GM18868 (cell line): ENCODE measurements at regions not wholly inside any gene's neighbourhood (a gene's known extent, or its start where the extent isn't known, plus 50 kb on each side); places are given as distances from the start of the nearest gene placed in this dataset.

ENCODE experiments used
- ATAC-seq: cut with Tn5 transposase; IDR thresholded peaks from one replicate; pipeline ENCODE4 v1.9.1; 2021; ENCODE audit warnings: mild to moderate bottlenecking, moderate library complexity; ENCODE audit not compliant: unreplicated experiment

- no peak for ATAC-seq
These were observed 758.1 kb downstream of the MED13L start for GRCh38 chr12:115519359-115519758.

- no peak for ATAC-seq
These were observed 759.6 kb downstream of the MED13L start for GRCh38 chr12:115517913-115518312.

- ATAC-seq, result no peak
These were observed 765.3 kb downstream of the MED13L start for GRCh38 chr12:115511986-115512711.

- no peak for ATAC-seq
These were observed 766.2 kb downstream of the MED13L start for GRCh38 chr12:115511305-115511704.

- no peak for ATAC-seq
These were observed 768.5 kb downstream of the MED13L start for GRCh38 chr12:115508990-115509389.

DNA sequence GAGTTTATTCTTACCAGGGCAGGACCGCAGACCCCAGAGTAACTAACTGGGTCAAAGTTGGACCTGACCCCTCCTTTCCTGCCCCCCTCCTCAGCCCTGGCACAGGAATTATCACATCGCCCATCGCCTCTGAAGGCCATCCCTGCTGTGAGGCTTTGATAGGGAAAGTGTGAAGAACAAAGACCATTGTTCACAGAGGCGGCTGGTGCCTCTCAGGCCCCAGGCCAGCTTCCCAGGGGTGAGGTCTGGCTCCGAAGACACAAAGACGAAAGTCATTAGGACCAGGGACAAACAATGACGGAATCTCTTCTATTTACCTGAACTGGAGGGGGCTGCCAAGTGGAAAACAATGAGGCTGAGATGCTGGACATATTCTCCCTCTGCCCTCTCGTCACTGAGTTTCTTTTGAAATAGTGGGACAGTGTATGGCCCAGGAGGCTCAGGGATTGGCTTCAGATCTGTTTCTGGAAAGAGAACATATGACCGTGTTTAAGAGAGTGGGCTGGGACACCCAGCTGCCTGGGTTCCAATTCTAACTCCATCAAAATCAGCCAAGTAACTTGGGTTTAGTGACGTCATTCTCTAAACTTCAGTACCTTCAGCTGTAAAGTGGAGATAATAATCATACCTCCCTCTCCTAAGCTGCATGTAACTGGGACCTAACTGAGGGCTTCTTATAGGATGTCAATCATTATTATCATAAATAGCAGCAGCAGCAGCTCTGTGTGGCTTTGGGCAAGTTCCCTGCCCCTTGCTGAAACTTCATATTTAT lies 769.4 kb downstream of the MED13L start:
- no peak for ATAC-seq

GRCh38 chr12:115507560-115507889 lies 770.0 kb downstream of the MED13L start:
- no peak for ATAC-seq

GRCh38 chr12:115506822-115507559 lies 770.5 kb downstream of the MED13L start:
- ATAC-seq, result no peak

- peak; percentile 93 for ATAC-seq
These were observed 772.9 kb downstream of the MED13L start for GRCh38 chr12:115504306-115505290.

DNA sequence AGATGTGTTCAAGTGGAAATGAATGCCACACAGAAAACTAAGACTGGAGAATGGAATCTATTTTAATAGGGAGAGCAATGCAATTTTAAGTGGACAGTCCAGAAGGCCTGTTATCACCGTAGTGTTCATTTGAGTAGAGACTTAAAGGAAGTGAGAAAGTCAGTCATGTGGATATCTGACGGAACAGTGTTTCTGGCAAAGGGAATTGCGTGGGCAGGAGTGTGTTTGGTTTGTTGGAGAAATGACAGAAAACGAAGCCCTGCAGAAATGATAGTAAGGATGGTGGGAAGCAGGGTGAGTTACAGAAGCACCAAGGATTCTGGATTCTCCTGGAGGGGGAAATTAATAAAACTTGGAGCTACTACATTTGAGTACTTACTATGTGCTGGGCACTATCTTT lies 776.6 kb downstream of the MED13L start:
- no peak for ATAC-seq

- ATAC-seq, result no peak
These were observed 782.2 kb downstream of the MED13L start for GRCh38 chr12:115495300-115495699.

DNA sequence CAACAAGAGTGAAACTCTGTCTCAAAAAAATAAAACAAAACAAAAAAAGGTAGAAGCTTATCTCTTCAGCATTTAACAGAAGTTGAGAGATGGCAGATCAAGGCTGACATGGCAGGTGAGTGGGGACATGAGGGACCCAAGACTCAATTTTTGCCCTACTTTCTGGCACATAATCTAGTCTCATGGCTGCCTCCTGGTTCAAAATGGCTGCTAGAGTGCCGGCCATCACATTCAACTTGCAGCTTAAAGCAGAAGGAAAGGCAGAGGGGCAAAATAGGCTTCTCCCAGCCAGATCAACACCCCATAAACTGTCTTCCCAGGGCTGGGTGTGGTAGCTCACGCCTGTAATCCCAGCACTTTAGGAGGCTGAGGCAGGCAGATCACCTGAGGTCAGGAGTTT lies 784.9 kb downstream of the MED13L start:
- ATAC-seq, result no peak

DNA sequence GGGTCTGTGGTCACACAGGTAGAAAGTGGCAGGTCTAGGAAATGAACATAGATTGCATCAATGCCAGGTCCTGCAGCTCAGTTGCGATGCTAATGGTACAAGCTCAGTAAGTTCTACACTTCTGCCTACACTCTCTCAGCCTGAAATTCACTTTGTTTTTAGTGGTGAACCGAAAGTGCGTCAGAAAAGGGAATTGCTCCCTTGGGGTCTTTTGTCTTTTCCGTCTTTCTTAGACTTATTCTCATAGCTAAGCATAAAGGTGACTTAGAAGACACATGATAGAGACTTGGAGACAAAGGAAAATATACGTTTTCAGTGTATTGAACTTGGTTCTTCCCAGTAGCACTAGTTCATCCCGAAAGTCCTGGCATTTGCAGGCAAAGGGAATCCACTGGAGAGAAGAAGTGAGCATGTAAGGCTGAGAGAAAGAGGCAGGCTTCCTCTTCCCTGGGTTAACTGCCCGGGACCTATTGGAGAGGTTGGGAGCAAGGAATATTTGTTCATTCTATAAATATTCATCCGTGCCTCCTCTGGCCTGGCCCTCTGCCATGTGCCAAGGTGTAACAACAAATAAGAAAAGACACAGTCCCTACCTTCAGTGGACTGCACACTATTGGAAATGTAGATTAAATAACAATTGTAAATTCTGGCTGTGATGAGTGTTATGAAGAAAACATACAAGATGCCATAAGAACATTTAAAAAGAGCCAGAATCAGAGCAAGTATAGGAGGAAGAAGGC lies 785.8 kb downstream of the MED13L start:
- no peak for ATAC-seq

GRCh38 chr12:115489253-115489652 lies 788.2 kb downstream of the MED13L start:
- ATAC-seq, result no peak

GRCh38 chr12:115485967-115486366 lies 791.5 kb downstream of the MED13L start:
- no peak for ATAC-seq

- peak; percentile 61 for ATAC-seq
These were observed 792.0 kb downstream of the MED13L start for GRCh38 chr12:115485503-115485902.

DNA sequence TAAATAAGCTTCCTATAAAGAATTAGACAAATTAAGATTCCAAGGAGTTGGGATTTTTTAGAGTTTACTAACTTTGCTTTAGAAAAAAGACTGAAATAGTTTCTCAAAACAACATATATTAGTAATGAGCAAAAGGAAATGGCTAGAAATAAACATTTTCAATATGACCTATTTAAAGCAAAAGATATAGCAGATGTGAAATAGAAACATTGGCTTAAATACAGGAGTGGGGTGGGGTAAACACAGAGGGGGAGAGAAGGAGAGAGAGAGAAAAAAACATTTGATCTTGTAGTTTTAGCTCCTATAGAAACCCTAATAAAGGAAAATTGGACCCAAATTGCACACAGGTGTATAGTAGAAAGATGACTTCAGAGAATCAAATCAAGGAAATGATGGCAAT lies 794.5 kb downstream of the MED13L start:
- ATAC-seq, result no peak

- ATAC-seq, result peak; percentile 73
These were observed 796.4 kb downstream of the MED13L start for GRCh38 chr12:115481141-115481540.

DNA sequence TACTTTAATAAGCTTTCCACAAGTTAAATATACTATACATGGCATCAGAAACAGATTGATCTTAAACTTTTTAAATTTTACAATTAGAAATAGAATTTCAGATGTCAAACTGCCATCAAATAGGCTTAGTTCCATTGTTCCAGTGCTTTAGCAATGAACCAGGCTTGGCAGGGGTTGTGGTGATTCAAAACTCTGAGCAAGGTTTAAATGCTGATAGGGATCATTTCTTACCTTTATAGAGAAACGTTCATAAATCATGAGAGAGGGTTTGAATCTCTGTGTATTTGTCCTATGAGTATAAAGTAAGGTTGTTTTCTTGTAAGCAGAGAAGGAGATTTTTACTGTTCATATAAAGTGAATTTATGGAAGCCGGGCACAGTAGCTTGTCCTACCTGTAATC lies 794.5 kb upstream of the TBX3 start:
- no peak for ATAC-seq
